Activated CD8-positive, alpha-beta memory T cell treated with anti-CD3 and anti-CD28 coated beads for 36 hours (primary cell): ENCODE measurements at regions not wholly inside any gene's neighbourhood (a gene's known extent, or its start where the extent isn't known, plus 50 kb on each side); places are given as distances from the start of the nearest gene placed in this dataset.

Experiments
- CTCF ChIA-PET: fragments of 350-600 bp; sonication (Branson Sonifier 250); formaldehyde crosslinking; loops from one replicate; lab custom pipeline; 2021; ENCODE audit warnings: antibody characterized with exemption; lab: Charles Lee
- POLR2A ChIA-PET: fragments of 350-600 bp; sonication (Branson Sonifier 250); formaldehyde crosslinking; loops from one replicate; lab custom pipeline; 2021; ENCODE audit warnings: antibody characterized with exemption; lab: Charles Lee

GRCh38 chr9:106731910-106732309 is 131.1 kb upstream of the ZNF462 start:
- ChIA-PET CTCF (no interaction called here), POLR2A (no interaction called here)

GRCh38 chr9:106733828-106734380 is 129.1 kb upstream of the ZNF462 start:
- CTCF ChIA-PET: no interaction called here

GRCh38 chr9:106737516-106737915 is 125.5 kb upstream of the ZNF462 start:
- POLR2A ChIA-PET: no interaction called here
- CTCF ChIA-PET: no interaction called here

More at GRCh38 chr9:106733828-106734380, 129.1 kb upstream of the ZNF462 start:
- POLR2A ChIA-PET: no interaction called here

GRCh38 chr9:106738109-106738508 is 124.9 kb upstream of the ZNF462 start:
- POLR2A ChIA-PET: no interaction called here
- CTCF ChIA-PET: no interaction called here

GRCh38 chr9:106745457-106745856 is 117.5 kb upstream of the ZNF462 start:
- ChIA-PET POLR2A (no interaction called here), CTCF (no interaction called here)

- ChIA-PET CTCF (no interaction called here), POLR2A (no interaction called here)
Measured at GRCh38 chr9:106745876-106746275, 117.1 kb upstream of the ZNF462 start.

- ChIA-PET POLR2A (no interaction called here), CTCF (no interaction called here)
Measured at GRCh38 chr9:106751681-106752080, 111.3 kb upstream of the ZNF462 start.

GRCh38 chr9:106752581-106752980 is 110.4 kb upstream of the ZNF462 start:
- ChIA-PET CTCF (no interaction called here), POLR2A (no interaction called here)

GRCh38 chr9:106753155-106753671 is 109.8 kb upstream of the ZNF462 start:
- ChIA-PET CTCF (no interaction called here), POLR2A (no interaction called here)

- CTCF ChIA-PET: no interaction called here
- POLR2A ChIA-PET: no interaction called here
Measured at GRCh38 chr9:106755736-106756135, 107.2 kb upstream of the ZNF462 start.

- CTCF ChIA-PET: no interaction called here
- POLR2A ChIA-PET: no interaction called here
Measured at GRCh38 chr9:106757514-106757913, 105.5 kb upstream of the ZNF462 start.

- ChIA-PET POLR2A (no interaction called here), CTCF (no interaction called here)
Measured at GRCh38 chr9:106758911-106759310, 104.1 kb upstream of the ZNF462 start.

GRCh38 chr9:106761493-106761892 is 101.5 kb upstream of the ZNF462 start:
- CTCF ChIA-PET: no interaction called here
- POLR2A ChIA-PET: no interaction called here

- ChIA-PET CTCF (no interaction called here), POLR2A (no interaction called here)
Measured at GRCh38 chr9:106766616-106767015, 96.3 kb upstream of the ZNF462 start.

GRCh38 chr9:106769331-106769730 is 93.6 kb upstream of the ZNF462 start:
- CTCF ChIA-PET: no interaction called here
- POLR2A ChIA-PET: no interaction called here

GRCh38 chr9:106771608-106772007 is 91.4 kb upstream of the ZNF462 start:
- POLR2A ChIA-PET: no interaction called here

GRCh38 chr9:106772523-106773290 is 90.3 kb upstream of the ZNF462 start:
- POLR2A ChIA-PET: no interaction called here

More at GRCh38 chr9:106771608-106772007, 91.4 kb upstream of the ZNF462 start:
- CTCF ChIA-PET: no interaction called here

GRCh38 chr9:106773750-106774149 is 89.2 kb upstream of the ZNF462 start:
- POLR2A ChIA-PET: no interaction called here

More at GRCh38 chr9:106772523-106773290, 90.3 kb upstream of the ZNF462 start:
- CTCF ChIA-PET: no interaction called here

GRCh38 chr9:106775960-106776359 is 87.0 kb upstream of the ZNF462 start:
- POLR2A ChIA-PET: no interaction called here
- CTCF ChIA-PET: no interaction called here

More at GRCh38 chr9:106773750-106774149, 89.2 kb upstream of the ZNF462 start:
- CTCF ChIA-PET: no interaction called here

GRCh38 chr9:106779796-106780195 is 83.2 kb upstream of the ZNF462 start:
- ChIA-PET POLR2A (no interaction called here), CTCF (no interaction called here)

GRCh38 chr9:106783121-106783520 is 79.8 kb upstream of the ZNF462 start:
- POLR2A ChIA-PET: no interaction called here

More at GRCh38 chr9:106783121-106783520, 79.8 kb upstream of the ZNF462 start:
- CTCF ChIA-PET: no interaction called here
